M059J (cell line): ENCODE measurements at regions not wholly inside any gene's neighbourhood (a gene's known extent, or its start where the extent isn't known, plus 50 kb on each side); places are given as distances from the start of the nearest gene placed in this dataset.
"Not testable (repeated sequence)": the region's sequence is repeated elsewhere in the genome, so short reads cannot be mapped to it uniquely, and the experiment has no call there.

Experiments used
- DNase-seq: peaks from one replicate; pipeline ENCODE4 v3.0.0-alpha.2; 2012; ENCODE audit warnings: low read depth

DNA sequence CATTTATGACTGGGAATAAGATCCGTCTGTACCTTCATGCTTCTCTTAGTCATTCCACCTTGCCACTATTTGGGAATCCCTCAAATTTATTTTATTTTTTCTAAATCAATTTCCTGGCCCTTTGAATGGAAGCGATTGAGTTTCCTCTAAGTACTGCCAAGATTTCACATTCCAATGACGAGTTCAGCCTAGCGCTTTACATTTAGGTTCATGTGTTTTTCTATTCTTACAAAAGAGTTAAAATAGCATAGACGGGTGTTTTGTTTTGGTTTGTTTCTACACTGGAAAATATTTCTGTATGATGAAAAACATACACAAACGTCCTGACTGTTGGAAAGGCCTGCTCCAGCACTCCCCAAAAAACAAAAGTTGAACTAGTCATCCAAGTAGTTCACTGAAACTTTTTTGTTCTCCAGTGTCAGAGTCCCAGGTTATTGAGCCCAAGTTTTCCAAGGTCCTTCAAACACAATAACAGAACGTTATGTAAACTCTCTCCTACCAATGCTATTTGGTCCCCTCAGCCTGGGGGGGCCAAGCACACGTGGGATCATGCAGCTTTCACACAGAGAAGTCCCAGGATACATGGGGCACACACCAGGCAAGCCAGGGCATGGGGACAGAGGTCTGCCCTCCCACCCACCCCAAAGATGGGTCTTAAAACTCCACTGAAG lies 74.8 kb upstream of the FOXN3 start:
- DNase-seq, result no peak

DNA sequence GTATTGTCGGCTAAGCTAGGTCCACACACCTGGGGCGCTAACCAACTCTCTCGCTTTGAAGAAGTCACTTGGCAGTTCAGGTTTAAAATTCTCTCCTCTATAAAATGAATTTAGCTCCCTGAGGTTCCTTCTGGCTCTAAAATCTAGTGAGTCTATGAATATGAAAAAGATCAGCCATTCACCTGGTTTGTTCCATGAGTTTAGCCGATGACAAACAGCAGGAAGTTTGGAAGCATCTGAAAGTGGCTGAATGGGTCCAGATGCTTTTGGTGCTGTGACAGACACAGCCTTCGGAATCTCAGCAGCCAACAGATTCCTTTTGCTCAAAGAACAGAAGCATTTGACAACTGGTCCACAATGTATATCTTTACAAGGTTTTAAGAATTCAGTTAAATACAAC lies 73.4 kb upstream of the FOXN3 start:
- no peak for DNase-seq

DNA sequence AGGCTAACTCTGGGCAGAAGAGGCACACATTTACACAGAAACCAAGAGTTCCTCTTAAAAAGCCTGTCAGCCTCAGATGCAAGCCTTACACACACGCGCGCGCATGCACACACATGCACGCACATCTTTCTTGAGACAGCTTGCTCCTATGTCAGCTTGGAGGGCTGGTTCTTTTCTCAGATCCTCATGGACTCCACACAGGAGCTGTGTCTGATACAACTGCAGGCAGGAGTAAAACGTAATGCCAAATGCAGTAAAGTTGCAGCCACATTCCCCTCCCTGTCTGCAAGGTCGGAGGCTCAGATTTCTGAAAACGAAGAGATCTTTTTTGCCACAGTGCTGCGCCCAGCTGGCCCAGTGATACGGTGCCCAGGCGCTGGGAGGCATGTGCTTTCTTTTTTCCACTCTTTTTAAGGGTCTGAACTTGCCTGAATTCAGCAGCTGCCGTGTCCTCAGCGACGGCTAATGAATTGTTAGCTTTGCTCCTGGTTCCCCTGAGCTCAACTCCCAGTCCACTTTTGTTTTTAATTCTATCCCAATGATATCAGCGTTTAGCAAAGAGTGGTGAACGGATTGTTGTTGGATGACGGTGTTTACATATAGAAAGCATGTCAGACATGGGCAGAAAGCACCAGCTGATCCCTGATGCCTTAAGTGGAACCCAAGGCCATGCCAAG lies 72.9 kb upstream of the FOXN3 start:
- no peak for DNase-seq

GRCh38 chr14:89486961-89487360 lies 69.9 kb upstream of the FOXN3 start:
- no peak for DNase-seq

- DNase-seq, result no peak
Measured at GRCh38 chr14:89486505-89486904, 69.5 kb upstream of the FOXN3 start.

DNA sequence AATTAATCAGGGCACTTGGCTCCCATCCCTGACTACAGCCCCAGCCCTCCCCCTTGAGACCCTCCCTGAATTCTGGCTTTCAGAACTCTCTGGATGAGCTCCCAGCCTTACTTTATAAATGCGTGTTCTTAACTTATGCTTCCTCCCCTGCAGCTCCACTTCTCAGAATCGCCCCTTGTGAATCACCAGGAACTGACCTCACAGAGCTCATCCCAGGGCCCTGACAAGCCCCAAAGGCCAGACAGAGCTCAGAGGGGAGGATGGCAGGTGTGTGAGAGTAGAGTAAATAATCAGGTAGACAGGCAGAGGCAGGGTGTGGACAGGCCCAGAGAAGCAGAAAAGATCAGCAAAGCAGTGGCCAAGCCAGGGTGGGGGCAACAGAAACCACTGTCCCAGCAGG lies 68.2 kb upstream of the FOXN3 start:
- no peak for DNase-seq

DNA sequence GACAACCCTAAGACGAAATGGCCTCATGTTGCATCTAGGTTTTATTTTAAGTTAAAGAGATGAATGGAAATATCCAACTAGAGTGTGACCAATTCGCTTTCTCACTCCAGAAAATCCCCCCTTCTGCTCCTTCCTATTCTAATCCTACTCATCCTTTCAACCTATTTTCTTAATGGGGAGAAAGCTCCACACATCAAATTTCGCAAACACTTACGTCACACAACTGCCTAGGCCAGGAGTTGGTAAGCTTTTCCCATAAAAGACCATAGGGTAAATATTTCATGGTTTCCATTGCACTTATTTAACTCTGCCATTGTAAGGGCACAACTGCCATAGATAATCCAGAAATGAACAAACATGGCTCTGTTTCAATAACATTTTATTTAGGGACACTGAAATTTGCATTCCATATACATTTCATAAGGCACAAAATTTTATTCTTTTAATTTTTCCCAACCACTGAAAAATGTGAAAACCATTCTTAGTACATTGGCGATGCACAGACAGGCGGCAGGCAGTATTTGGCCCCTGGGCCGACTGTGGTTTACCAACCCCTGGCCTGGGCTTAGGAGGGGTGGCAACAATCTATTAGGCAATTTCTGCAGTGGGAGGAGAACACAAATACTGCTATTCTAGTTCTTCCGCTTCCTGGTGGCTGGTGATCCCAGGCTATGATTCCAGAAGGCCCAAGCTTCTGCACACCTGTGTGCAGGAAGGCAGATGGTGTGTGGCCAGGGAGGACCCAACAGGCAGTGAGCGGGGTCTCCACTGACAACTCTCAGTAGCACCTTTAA lies 67.2 kb upstream of the FOXN3 start:
- no peak for DNase-seq

DNA sequence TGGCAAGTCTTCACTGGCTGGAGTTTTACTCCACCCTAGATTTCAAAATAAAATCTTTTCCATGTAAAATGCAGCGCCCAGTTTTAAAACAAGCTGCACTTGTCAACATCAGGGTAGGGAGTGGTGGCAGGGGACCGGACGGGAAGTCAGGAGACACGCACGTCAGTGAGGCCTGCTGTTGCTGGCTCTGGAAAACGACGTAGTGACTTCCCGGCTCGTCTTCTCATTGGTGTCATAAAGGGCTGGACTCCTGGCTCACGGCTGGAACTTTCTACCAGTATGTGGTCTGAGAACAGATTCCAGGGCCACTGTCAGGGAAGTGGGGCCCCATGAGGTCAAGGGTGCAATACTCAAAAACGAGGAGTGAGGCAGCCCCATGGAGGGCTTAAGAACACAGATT lies 64.2 kb upstream of the FOXN3 start:
- no peak for DNase-seq

GRCh38 chr14:89480278-89480677 lies 63.2 kb upstream of the FOXN3 start:
- DNase-seq, result no peak

GRCh38 chr14:89479802-89480201 lies 62.8 kb upstream of the FOXN3 start:
- peak; percentile 24 for DNase-seq

DNA sequence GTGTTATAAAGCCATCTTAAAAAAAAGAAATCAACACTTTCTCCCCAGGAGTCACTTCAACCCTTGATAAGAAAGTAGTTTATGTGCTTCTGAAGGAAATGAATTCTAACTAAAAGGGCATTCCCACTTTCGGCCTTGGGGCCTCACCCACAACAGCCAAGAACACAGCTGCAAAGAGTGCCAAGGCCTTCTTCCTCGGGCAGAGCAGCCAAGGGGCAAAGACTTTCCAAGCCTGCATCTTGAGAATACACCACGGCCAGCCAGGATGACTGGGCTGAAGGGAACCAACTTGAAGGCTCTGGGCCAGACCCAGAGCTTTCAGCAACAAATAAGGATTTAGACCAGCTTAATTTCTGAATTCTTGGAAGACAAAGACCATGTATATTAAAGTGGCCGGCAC lies 60.4 kb upstream of the FOXN3 start:
- no peak for DNase-seq

DNA sequence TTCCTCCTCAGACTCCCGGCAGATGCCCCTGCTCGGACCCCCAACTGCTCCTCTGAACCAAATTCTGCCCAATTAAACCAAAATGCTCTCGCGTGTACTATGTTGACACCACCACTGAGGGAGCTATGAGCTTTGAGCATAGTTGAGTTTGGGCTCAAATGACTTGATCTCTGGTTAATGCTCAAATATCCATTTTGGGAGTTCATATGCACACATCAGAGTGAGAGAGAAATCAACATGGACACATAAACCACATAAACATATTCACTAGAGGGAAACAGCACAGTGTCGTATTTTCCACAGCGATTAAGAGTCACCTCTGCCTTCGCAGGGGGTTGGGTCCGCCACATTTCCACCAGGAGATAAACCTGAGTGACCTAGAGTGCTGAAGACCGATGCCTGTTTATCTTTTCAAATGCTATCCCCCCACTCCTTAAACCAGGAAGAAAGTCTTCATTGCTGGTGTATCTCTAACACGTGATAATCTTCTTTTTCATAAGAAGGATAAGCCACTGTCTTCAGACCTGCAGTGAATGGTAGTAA lies 59.4 kb upstream of the FOXN3 start:
- no peak for DNase-seq

DNA sequence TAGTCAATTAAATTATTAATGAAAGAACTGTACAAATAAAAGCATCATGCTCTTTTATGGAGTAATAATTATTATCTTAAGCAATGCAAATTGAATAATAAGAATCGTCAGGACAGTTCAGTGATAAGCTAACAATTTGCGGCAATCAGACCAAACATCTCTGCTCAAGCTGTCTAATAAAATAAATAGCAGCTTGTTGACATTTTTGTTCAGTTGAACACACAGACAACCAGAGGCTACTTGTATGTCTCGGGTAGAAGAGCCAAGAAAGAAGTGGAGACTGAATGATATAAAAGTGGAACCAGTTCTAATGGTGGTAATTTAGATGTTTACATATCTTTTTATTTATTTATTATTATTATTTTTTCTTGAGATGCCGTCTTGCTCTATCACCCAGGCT lies 57.4 kb upstream of the FOXN3 start:
- no peak for DNase-seq

DNA sequence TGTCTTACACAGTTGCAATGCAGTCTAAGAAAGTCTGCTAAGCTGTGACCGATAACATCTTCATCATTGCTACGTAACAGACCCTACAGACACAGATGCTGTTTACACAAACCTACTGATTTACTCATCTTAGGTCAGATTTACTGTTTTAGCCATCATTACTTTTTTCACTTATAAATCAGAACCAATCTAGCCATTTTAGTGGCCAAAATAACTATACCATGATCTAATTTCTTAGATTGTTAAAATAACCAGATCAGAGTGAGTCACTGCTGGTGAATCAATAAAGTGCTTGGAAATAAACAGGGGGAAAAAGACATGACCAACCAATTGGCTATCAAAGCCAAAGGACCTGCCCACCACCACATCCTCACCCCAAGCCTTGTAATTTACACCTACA lies 57.0 kb upstream of the FOXN3 start:
- no peak for DNase-seq

- DNase-seq, result no peak
Measured at GRCh38 chr14:89473569-89473968, 56.5 kb upstream of the FOXN3 start.

- no peak for DNase-seq
Measured at GRCh38 chr14:89470401-89470800, 53.4 kb upstream of the FOXN3 start.

GRCh38 chr14:89469210-89470198 lies 52.5 kb upstream of the FOXN3 start:
- DNase-seq, result no peak

- DNase-seq, result no peak
Measured at GRCh38 chr14:89468566-89468965, 51.5 kb upstream of the FOXN3 start.

DNA sequence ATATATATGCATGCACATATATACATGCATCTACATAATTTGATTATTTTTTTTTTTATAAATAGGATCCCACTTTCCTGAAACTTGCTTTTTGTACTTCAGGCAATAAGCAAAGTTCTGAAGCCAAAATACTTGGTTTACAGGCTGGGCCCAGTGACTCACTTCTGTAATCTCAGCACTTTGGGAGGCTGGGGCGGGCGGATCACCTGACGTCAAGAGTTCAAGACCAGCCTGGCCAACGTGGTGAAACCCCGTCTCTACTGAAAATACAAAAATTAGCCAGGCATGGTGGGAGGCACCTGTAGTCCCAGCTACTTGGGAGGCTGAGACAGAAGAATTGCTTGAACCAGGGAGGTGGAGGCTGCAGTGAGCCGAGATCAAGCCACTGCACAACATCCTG lies 51.0 kb upstream of the FOXN3 start:
- not testable (repeated sequence) for DNase-seq

DNA sequence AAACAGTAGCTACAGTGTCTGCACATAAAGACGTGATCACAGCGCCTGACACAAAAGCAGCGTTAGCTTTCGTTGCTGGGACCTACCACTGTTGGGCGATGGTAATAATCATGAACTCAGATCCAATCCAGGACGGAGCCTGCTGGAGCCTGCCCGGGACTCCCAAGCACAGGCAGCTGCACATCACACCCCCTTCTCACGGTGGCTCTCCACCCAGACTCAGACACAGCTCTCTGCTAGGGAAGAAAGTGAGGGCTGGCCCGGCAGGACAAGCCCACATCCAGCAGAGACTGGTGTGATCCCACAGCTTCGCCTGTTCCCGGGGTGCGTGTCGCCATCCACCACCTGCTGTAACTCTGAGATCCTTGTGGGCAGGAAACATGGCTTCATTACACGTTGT lies 49.9 kb upstream of the FOXN3 start:
- DNase-seq, result no peak
